Superior temporal gyrus (tissue), 1 donor: ENCODE measurements at regions not wholly inside any gene's neighbourhood (a gene's known extent, or its start where the extent isn't known, plus 50 kb on each side); places are given as distances from the start of the nearest gene placed in this dataset.

Experiments
- DNase-seq: peaks from one replicate; pipeline ENCODE4 v3.0.0-alpha.2; 2016; ENCODE audit errors: extremely low spot score

GRCh38 chr4:160831165-160831922 is 1332.5 kb downstream of the FSTL5 start:
- no peak for DNase-seq

DNA sequence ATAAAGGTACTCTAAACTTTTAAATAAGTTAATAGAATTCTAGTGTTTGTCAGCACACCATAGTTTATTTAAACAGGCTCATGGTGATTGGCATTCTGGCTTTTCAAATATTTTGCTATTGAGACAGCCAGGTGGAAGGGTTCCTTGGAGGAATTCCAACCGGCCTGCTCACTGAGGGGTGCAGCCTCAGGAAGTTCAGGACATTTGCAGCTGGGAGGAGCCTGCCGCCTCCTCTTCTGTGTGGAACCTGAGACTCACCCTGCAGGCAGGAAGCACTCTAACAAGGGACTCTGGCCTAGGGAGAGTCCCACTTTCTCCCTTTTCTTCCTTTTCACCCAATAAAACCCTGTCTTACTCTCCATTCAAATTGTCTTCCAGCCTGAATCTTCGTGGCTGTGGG is 1328.0 kb downstream of the FSTL5 start:
- no peak for DNase-seq

- DNase-seq, result no peak
These were observed 1327.4 kb downstream of the FSTL5 start for GRCh38 chr4:160836431-160836830.

- DNase-seq, result no peak
These were observed 1317.7 kb downstream of the FSTL5 start for GRCh38 chr4:160846121-160846520.

- no peak for DNase-seq
These were observed 1316.6 kb downstream of the FSTL5 start for GRCh38 chr4:160847228-160847627.

GRCh38 chr4:160848489-160848888 is 1315.3 kb downstream of the FSTL5 start:
- DNase-seq, result no peak

GRCh38 chr4:160848901-160849760 is 1314.7 kb downstream of the FSTL5 start:
- DNase-seq, result no peak

GRCh38 chr4:160864253-160864652 is 1299.5 kb downstream of the FSTL5 start:
- DNase-seq, result no peak

GRCh38 chr4:160869899-160870298 is 1293.9 kb downstream of the FSTL5 start:
- DNase-seq, result no peak

GRCh38 chr4:160872491-160872890 is 1291.3 kb downstream of the FSTL5 start:
- no peak for DNase-seq

- no peak for DNase-seq
These were observed 1286.6 kb downstream of the FSTL5 start for GRCh38 chr4:160877087-160877790.

DNA sequence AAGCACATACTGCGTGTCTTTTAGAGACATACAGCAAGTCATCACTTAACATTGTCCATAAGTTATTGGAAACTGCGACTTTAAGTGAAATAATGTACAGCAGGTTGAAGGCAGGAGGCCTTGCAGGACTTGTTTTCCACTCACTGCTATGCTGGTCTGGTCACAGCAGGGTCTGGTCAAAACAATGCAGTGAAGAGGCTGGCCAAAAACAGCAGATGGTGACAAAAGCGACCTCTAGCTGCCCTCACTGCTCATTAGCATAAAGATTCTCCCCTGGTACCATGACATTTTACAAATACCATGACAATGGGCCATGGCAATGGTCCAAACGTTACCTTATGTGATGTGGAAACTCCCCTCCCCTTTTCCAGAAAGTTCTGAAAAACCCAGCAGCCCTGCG is 1283.6 kb downstream of the FSTL5 start:
- DNase-seq, result no peak

- DNase-seq, result no peak
These were observed 1276.1 kb downstream of the FSTL5 start for GRCh38 chr4:160887668-160888067.

- no peak for DNase-seq
These were observed 1269.7 kb downstream of the FSTL5 start for GRCh38 chr4:160894128-160894527.

DNA sequence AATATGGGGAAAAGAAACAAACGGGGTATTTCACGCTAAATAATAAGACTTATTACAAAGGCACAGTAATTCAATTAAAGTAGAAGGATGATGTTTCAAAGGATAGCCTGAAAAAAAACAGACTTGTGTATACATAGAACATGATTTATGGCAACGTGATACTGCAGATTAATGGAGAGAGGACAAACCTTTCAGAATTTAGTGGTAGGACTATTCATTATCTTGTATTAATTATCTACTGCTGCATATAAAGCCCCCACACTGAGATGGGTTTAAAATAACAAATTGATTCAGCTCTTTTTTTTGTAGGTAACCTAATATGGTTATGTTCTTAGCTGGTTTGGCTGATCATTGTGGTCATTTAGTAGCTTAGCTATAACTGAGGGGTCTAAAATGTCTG is 1269.0 kb downstream of the FSTL5 start:
- DNase-seq, result no peak

DNA sequence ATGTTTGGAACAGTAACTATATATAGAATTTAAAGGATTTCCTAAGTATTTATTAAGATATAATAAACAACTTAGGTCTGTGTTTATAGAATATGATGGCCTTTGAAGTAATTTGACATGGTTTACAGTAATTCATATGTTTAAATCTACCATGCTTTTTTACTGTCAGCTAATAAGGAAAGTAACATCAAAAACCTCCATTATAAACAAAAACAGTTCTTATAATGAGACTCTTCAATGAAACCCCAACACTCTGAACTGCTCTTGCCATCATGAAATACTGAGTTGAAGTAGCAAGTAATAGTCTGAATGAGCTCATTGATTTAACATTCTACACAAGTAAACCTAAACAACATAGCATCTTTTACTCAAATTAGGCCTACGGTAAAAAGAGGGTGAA is 1236.5 kb downstream of the FSTL5 start:
- no peak for DNase-seq

DNA sequence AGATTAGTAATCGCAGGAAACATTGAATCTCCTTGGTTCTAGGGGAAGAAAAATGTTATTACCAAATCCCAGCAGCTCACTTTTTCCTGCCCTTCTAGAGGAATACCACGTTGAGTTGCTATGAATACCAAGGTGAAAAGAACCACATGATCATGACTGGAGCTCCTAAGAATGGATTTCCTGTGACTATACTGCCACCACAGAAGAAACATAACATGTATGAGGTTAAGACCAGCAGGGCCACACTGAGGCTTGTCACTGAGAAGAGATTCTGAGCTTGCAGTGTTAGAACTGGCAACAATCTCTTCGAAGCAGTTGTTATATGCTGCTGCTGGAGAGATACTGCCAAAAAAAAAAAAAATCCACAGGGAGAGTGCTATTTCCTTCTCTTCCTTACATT is 1235.3 kb downstream of the FSTL5 start:
- no peak for DNase-seq

DNA sequence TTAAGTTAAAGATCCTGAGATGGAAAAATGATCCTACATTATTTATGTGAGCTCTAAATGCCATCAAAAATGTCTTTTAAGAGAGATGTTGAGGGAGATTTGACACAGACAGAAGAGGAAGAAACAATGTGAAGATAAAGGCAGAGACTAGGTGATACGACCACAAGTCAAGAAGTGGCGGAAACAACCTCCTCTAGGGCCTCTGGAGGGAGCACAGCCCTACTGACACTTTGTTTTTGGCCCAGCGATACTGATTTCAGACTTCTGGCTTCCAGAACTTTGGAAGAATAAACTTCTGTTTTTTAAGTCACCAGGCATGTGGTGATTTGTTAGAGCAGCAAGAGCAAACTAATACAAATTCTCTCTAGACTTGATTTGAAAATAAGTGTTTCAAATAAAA is 1216.1 kb downstream of the FSTL5 start:
- no peak for DNase-seq

DNA sequence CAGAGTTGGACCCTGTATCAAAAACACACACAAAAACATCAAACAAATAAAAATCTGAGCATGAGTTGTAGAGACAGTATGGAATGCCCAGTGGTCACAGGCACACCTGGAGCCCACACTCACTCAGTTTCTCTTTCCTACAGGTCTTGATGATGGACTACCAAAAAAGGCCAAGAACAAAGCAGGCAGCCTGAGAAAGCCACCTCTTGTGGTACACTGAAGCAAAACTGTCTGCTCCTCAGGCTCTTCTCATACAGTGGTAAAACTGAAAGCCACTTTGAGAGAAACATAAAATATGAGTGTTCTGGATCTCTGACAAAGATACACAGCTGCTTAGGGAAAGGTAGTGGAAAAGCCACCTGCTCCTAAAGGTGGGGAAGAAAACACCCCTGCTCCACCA is 1206.9 kb downstream of the FSTL5 start:
- DNase-seq, result no peak

DNA sequence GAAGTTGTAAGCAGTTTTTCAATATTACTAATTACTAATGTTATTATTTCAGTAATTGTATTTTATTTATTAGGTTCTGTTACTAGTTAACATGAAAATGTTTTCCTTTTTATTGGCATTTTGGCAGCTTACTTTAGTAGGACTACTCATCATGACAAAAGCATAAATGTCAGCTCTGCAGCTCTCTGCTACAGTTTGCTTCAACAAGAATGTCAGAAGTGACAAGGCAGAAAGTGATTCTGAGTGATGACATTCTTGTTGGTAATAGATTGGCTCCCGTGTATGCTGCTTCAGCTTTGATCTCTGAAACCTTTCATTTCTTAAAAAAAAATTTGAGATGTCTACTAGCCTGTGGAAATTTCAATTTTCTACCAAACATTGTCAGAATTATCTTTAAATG is 1193.9 kb downstream of the FSTL5 start:
- DNase-seq, result no peak

DNA sequence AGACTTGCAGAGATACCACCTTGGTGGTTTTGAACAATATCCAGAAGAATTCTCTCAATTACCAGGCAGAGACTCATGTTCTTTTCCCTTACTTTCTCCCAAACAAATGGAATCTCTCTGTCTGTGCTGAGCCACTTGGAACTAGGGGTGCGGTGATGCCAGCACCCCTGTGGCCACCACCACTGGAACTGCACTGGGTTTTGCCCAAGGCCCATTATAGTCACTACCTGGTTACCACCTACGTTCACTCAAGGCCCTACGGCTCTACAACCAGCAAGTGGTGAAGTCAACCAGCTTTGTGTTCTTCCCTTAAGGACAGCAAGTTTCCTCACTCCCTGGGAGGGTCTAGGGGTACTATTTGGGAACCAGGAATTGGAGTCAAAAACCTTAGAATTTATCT is 1183.7 kb downstream of the FSTL5 start:
- no peak for DNase-seq

- DNase-seq, result no peak
These were observed 1182.7 kb downstream of the FSTL5 start for GRCh38 chr4:160981083-160981482.

- no peak for DNase-seq
These were observed 1180.8 kb downstream of the FSTL5 start for GRCh38 chr4:160983035-160983434.
